HG03432 (cell line): ENCODE measurements at regions not wholly inside any gene's neighbourhood (a gene's known extent, or its start where the extent isn't known, plus 50 kb on each side); places are given as distances from the start of the nearest gene placed in this dataset.
"Not testable (repeated sequence)": the region's sequence is repeated elsewhere in the genome, so short reads cannot be mapped to it uniquely, and the experiment has no call there.

Experiments used
- ATAC-seq: cut with Tn5 transposase; IDR thresholded peaks from one replicate; pipeline ENCODE4 v1.9.1; 2021; ENCODE audit warnings: mild to moderate bottlenecking, moderate library complexity; ENCODE audit not compliant: unreplicated experiment

DNA sequence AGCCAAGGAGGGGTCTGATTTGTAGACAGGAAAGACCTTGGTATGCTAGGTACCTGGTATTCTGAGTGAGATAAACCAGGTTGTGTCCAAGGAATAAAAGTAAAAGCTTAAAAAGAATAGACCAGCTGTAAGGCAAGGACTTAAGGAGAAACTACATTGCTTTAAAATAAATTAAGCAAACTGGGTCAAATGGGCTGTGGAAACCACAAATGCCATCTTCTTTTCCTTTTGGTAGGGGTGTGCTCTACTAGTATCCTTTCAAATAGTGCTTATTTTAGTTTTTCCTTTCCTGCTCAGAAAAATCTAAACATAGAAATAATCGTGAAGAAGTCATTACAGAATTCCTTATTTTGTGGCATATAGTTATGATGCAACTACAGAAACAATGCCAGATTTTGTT, 138.6 kb upstream of the KLF12 start:
- ATAC-seq = no peak

- ATAC-seq = no peak
These were observed 135.8 kb upstream of the KLF12 start for GRCh38 chr13:74270018-74270417.

GRCh38 chr13:74266861-74267260, 132.7 kb upstream of the KLF12 start:
- no peak for ATAC-seq

GRCh38 chr13:74266309-74266708, 132.1 kb upstream of the KLF12 start:
- no peak for ATAC-seq

- no peak for ATAC-seq
These were observed 130.1 kb upstream of the KLF12 start for GRCh38 chr13:74264333-74264732.

- ATAC-seq = not testable (repeated sequence)
These were observed 126.2 kb upstream of the KLF12 start for GRCh38 chr13:74260420-74260819.

DNA sequence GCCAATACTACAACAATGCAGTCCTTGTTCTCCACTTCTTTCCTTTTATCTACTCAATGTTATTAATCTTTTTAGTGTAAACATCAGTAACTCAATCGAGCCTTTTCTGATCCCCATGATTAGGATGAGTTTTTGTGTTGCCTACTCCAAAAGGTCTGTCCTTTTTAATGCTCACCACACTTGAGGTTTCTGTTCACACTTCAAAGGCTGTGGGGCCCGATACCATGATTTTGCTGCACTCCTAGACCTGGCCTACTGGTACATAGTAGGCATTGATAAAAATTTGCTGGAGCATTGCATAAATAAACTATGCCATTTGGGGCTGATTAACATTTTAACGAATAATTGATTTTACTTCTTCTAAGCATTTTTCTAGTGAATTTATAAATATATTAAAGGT, 125.4 kb upstream of the KLF12 start:
- no peak for ATAC-seq

DNA sequence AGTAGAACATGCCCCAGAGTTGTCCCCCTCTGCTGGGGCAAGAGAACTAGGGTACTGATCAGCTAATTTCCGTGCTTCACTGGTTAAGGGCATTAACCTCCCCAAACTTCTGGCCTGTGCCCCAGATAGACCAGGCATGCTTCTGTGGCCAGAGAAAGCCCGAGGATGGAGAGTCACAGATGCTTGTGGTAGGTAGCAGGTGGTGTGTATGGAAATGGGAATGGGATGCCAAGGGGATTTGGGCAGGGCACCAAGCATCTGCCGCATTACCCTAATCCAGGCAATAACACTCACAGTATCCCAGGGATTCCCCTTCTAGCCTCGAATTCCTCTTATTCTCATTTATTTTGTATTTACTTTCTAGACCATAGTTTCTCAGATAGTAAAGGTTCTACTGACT, 124.8 kb upstream of the KLF12 start:
- no peak for ATAC-seq

GRCh38 chr13:74256969-74257368, 122.8 kb upstream of the KLF12 start:
- no peak for ATAC-seq

GRCh38 chr13:74253161-74253560, 119.0 kb upstream of the KLF12 start:
- ATAC-seq = no peak

- no peak for ATAC-seq
These were observed 117.7 kb upstream of the KLF12 start for GRCh38 chr13:74251778-74252519.

DNA sequence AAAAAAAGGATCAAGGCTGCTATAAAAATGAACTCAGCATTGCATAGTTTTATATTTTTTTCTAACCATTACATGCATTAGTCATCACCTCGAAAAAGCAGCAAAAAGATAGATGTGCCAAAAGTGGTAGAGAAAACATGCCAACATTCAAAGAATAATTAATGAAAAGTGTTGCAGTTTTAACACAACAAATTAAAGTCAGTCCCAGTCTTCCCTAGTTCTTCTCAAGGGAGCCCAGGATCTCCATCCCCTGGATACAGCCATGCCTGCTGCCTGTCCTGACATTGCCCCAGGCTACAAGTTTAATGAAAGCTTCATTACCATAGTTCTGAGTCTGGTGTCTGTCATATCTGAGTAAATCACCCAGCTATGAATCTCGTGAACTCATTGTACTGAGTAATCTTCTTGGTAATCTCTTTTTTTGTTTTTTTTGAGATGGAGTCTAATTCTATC, 116.6 kb upstream of the KLF12 start:
- no peak for ATAC-seq

DNA sequence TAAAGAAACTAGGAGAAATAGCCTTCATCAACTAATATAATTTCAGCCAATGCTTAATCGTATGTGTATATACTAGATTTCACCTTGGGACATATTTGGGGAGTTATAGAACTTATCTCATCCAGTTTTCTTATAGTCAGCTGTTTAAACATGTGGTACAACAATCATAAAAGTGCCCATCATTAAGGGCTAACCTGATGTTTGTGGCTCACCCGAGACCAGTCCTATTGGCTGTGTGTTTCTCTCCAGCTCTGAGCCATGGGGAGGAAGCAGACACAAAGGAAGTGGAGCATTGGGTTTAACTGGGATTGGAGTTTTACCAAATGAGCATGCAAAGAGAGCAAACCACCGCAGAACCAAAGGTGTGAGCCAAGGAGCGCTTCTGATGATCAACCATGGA, 114.3 kb upstream of the KLF12 start:
- ATAC-seq = no peak

DNA sequence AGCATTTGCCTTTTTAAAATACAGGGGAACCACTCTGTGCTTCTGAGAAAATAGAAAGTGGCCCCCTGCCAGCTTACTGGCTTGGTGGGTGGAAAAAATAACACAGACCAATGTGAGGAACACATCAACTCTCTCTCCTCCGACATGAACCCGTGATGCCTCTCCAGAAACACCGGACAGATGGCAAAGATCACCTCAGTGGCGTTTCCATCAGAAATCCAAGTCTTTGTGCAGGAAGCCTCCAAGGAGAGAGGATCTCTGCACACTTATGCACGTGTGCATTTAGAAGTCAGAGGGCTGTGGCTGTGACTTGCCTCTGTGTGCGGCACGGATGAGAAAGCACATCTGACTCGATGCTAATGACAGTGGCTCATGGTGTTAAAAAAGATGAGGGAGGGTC, 112.3 kb upstream of the KLF12 start:
- no peak for ATAC-seq

DNA sequence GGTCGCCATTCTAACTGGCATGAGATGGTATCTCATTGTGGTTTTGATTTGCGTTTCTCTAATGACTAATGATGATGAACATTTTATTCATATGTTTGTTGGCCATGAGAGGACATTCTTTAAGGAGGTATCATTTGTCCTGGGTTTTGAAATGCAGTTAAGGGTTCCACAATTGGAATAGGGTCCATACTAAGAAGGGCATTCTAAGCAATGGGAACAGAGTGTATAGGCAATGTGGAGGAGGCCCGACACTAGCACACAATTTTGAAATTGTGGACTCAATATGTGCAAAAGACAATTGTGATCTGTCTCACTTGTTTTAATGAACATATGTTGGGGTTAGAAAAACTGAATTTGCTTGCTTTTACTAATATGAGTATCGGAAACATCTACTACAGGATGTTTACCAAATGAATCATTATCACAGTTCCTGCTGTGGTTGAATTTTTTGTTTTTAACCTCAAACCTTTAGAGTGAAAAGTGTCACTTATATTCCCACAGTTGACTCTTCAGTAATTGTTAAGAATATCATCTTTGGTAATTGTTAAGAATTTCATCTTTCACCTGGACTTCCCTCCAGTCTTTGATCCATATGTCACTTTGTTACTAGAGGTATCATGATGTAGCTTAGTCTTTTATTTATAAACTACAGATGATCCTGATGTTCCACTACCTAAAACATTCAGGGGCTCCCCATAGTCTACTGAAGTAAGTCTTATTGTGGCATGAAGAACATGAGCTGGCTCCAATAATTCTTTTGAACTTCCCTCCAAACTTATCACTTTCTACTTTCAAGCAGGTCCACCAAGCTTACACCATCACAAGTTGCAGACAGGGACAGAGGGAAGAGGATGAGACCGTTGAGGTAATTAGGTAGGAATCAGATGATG, 109.7 kb upstream of the KLF12 start:
- ATAC-seq = no peak

GRCh38 chr13:74241343-74241742, 107.1 kb upstream of the KLF12 start:
- ATAC-seq = not testable (repeated sequence)

DNA sequence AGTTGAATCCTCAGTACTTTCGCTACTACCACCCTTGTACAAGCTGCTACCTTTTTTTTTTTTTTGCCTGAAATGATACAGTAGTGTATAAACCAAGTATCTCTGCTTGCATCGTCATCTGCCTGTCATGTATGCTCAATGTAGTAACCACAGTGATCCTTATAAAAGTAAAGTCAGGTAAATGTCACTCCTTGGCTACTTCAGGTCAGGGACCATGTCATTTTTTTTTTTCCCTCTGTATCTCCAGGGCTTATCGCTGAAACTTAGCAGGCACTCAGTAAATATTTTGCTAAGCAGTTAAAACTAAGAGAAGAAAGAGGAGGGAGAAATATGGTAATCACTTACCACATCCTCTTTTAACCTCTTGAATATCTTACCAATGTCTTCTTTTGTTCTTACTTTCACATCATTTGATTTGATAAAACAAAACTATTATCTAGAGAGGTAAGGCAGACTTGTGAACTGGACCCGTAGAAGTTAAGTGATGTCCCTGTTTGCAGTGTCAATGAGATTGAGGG, 96.8 kb upstream of the KLF12 start:
- ATAC-seq = no peak

DNA sequence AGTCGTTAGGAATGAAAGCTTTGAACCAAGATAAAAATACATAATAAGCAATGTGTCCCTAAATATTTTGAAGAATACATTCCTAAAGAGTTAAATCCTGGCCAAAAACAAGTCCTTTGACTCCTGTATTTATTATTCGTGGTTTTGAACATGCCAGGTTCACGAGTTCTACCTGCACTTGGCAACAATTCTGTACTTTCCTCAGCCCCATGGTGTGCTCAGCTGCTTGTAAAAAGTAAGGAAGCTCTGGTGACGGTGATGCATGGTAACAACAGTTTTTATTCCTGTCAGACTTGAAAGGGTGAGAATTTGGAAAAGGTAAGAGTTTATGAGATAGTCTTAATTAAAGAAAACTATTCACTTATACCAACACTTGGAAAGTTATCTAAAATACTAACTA, 95.0 kb upstream of the KLF12 start:
- no peak for ATAC-seq

GRCh38 chr13:74227476-74228158, 93.4 kb upstream of the KLF12 start:
- no peak for ATAC-seq

DNA sequence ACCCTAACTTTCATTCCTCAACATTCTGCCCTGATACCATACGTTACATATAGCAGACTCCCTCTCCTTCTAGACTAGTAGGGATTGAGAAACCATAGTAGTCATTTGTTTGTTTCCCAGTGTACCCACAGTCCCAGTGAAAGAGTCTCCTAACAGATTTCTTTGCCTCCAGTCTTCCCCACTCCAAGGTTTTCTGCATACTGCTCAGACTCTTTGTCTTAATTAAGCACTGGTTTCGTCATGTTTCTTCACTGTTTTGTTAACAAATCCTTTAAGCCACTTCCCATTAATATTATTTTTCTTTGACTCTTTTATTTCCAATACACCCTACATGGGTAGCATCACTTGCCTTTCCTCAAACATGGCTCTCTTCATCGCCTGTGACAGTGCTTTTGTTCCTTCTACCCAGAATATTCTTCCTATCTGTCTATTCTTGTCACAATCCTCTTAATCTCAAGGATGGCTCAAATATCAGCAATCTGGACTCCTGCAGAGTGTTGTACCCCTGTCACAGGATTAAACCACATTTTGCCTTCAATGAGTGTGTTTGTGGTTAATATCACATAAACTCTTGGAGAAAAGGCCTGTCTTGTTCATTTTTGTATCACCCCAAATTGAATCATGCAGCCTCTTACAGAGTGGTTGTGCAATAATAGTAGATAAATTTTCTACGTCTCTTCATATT, 92.7 kb upstream of the KLF12 start:
- ATAC-seq = no peak

- no peak for ATAC-seq
These were observed 87.5 kb upstream of the KLF12 start for GRCh38 chr13:74221752-74222151.
